DMS 273 (cell line): ENCODE measurements at regions not wholly inside any gene's neighbourhood (a gene's known extent, or its start where the extent isn't known, plus 50 kb on each side); places are given as distances from the start of the nearest gene placed in this dataset.
"Not testable (repeated sequence)": the region's sequence is repeated elsewhere in the genome, so short reads cannot be mapped to it uniquely, and the experiment has no call there.

Experiments used
- DNase-seq: peaks from one replicate; lab custom pipeline; 2025; ENCODE audit not compliant: unreplicated experiment; lab: John Stamatoyannopoulos, UW

- not testable (repeated sequence) for DNase-seq
Observed at GRCh38 chr19:14285726-14286125, 79.8 kb upstream of the ADGRL1 start.

GRCh38 chr19:14283813-14284520 lies 78.0 kb upstream of the ADGRL1 start:
- not testable (repeated sequence) for DNase-seq

- DNase-seq, result not testable (repeated sequence)
Observed at GRCh38 chr19:14279270-14279669, 73.3 kb upstream of the ADGRL1 start.

GRCh38 chr19:14277608-14278007 lies 71.6 kb upstream of the ADGRL1 start:
- DNase-seq, result no peak

GRCh38 chr19:14275823-14276222 lies 69.9 kb upstream of the ADGRL1 start:
- DNase-seq, result not testable (repeated sequence)

- no peak for DNase-seq
Observed at GRCh38 chr19:14272623-14273022, 66.7 kb upstream of the ADGRL1 start.

- no peak for DNase-seq
Observed at GRCh38 chr19:14271840-14272239, 65.9 kb upstream of the ADGRL1 start.

GRCh38 chr19:14270557-14270956 lies 64.6 kb upstream of the ADGRL1 start:
- DNase-seq, result not testable (repeated sequence)

GRCh38 chr19:14267224-14267741 lies 61.3 kb upstream of the ADGRL1 start:
- DNase-seq, result no peak

GRCh38 chr19:14266208-14266607 lies 60.2 kb upstream of the ADGRL1 start:
- not testable (repeated sequence) for DNase-seq

- DNase-seq, result peak; percentile 42
Observed at GRCh38 chr19:14265290-14266036, 59.5 kb upstream of the ADGRL1 start.

- DNase-seq, result not testable (repeated sequence)
Observed at GRCh38 chr19:14255902-14256649, 50.1 kb upstream of the ADGRL1 start.
